HG03103 (cell line): ENCODE measurements at regions not wholly inside any gene's neighbourhood (a gene's known extent, or its start where the extent isn't known, plus 50 kb on each side); places are given as distances from the start of the nearest gene placed in this dataset.
A peak's percentile ranks its signal among the peaks of the same experiment; 100 is the strongest.

ENCODE experiments used
- ATAC-seq: cut with Tn5 transposase; IDR thresholded peaks from one replicate; pipeline ENCODE4 v1.9.1; 2021; ENCODE audit warnings: low read depth; ENCODE audit not compliant: unreplicated experiment

- ATAC-seq, result no peak
Observed at GRCh38 chr13:106625578-106625977, 57.6 kb upstream of the ARGLU1 start.

GRCh38 chr13:106623799-106624460 lies 56.0 kb upstream of the ARGLU1 start:
- ATAC-seq, result no peak

DNA sequence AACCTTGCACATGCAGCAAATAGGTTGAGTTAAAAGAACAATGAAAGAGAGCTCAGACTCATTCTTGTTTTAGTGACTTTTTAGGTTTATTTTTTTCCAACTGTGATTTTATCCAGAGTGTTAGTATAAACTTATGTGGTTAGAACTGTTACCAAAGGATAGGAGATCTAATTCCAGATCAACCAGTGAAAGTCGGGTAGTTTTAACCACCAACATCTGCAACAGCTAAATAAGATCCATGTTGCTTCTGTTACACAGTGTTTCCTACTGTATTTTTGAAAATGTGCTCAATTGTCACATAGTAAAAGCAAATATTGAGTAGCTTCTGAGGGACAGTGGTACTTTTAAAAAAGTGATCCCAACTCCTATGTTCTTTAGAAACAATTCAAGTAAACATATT lies 53.9 kb upstream of the ARGLU1 start:
- ATAC-seq, result no peak

DNA sequence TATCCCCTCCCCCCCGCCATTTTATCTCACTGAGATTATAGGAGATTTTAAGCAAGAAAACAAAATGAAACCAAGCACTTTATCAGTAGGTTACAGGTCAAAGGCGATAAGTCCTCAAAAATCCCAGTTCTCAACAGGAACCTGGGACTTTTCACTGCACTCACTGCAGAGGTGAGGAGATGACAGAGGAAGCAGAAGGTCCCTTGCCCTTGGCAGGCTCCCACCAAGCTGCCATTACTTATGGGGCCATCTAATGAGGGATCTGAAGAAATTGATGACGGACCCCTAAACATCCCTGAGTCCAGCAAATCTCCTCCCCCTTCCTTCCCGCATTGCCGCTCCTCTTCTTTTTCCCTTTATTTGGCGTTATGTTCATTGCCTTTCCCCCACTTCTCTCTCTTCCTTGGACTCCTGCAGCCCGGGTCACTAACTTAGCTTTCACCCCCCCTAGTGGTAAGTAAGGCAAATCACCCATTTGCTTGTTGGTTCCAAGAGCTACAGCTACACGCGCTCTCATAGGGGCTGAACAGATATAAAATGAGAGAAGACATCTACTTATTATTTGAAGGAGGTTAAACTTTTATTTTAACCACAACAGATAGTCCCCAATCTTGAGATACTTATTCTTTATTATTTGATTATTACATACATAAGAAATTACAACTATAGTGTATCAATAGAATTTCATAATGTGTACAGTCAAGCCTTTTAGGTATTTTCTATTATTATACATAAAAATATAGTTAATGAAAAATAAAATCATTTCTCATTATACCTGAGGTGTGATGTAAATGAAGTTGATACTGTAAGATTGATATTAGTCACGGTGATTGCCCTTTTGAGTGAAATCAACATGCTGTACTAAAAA lies 52.0 kb upstream of the ARGLU1 start:
- peak; percentile 97 for ATAC-seq
